GM19239 (cell line): ENCODE measurements at regions not wholly inside any gene's neighbourhood (a gene's known extent, or its start where the extent isn't known, plus 50 kb on each side); places are given as distances from the start of the nearest gene placed in this dataset.

Source experiments
- DNase-seq: peaks from one replicate; pipeline ENCODE4 v3.0.0; 2011; ENCODE audit warnings: low spot score; ENCODE audit not compliant: insufficient read length
- FAIRE-seq: peaks from 2 replicates; lab custom pipeline; 2011; peaks lifted over from hg19 to GRCh38; lab: Jason Lieb, UNC

GRCh38 chr2:220072669-220073220 is 445.3 kb downstream of the SLC4A3 start:
- no peak for FAIRE-seq
- no peak for DNase-seq

DNA sequence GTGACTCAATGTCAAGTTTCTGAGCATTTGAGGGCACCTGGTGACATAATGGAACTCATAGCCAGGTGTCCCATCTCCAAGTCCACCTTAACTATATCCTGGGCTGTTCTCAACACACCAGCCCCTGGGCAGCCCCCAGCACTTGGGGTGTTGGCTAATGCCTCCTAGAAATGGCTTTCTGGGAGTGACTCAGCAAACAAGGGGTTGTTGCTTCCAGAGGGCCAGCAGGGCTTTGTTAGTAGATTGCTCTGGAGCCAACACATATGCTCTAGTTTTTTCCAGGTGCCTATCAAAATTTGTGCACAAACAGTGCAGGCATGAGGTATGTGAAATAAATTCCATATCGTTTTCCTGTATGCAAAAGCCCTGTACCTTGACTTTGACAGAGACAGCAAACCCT is 448.4 kb downstream of the SLC4A3 start:
- FAIRE-seq (no peak), DNase-seq (no peak)

GRCh38 chr2:220076734-220077133 is 449.3 kb downstream of the SLC4A3 start:
- no peak for FAIRE-seq
- DNase-seq = no peak

DNA sequence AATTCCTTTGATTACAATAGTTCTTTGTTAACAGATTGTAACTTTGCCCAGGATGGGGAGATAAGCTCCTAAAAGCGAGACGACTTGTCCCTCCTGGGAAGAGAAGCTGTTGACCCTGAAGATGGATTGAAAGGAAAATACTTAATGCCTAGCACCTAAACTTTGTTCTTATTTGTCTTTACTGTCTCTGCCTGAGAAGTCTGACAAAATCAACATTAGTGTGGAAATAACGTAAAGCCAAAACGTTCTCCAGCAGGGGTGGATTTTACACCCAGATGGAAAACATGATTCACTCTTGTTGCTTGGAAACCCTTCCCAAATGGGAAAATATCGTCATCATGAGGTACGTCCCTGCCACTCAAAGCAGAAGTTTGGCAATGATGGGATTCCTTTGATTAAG is 450.1 kb downstream of the SLC4A3 start:
- no peak for DNase-seq
- FAIRE-seq = no peak

DNA sequence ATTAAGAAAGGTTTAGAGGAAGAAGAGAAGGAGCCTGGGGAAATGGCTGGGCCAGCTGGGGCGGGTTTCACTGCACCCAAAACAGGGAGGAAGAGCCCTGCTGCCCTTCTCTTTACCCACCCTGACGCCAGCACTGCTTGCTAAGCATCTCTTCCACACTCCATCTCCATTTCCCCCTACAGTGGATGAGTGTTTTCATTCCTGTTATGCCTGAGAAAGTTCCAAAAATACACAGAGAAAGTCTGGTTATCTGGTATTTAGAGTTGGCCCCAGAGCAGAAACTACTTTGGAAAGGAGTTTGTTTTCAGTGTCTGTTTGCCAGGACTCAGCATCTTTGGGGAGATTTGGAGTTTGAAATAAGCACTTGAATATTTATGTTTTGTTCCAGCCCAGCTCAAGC is 451.0 kb downstream of the SLC4A3 start:
- no peak for FAIRE-seq
- DNase-seq = no peak

DNA sequence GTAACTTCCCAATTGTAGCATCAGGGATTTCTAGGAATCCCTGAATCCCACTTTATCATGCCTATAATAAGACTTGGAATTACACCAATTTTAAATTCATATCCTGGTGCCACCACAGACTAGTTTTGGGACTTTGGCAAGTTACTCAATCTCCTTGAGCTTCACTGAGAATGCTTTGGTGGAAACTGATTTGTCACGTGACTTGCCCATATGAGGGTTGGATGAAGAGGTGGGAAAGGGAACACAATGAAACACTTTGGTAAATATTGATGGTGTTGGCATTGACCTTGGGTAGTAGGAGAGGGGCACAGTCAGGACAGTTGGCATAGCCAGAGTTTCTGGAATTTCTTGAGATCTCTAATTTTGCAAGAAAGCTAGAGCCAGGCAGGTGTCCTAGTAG is 452.2 kb downstream of the SLC4A3 start:
- FAIRE-seq (no peak), DNase-seq (no peak)

DNA sequence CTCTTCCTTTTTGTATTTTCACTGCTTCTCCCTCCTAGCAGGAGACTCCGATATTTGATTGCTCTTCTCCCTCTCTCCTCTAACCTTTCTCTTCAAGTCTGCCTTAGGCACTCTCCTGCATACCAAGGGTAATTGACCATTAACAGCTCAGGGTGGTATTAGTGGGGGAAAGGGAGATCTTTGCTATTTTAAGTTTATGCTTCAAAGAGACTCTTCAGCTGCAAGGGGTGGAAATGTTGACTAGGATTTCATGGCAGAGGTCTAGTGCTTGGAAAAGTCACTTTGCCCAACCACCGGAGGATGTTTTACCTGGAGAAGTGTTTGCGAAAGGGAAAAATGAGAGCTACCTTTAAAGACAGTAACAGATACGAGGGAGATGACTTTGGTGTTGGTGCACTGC is 453.7 kb downstream of the SLC4A3 start:
- DNase-seq (no peak), FAIRE-seq (no peak)

DNA sequence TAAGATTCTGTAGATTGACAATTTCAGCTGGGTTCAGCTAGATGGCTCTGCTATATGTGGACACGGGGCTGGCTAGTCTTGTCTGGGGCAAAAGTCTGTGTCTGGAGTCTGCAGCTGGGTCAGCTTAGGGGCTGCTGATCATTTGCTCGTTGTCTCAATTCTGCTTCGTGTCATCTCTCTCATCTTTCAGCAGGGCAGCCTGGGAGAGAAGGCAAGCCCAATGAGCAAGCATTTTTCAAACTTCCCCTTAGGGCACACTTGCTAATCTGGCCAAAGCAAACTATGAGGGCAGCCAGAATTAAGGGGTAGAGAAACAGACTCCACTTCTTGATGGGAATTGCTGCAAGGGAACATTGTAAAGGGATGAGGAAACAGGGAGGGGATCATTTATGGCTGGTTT is 462.6 kb downstream of the SLC4A3 start:
- DNase-seq = no peak

DNA sequence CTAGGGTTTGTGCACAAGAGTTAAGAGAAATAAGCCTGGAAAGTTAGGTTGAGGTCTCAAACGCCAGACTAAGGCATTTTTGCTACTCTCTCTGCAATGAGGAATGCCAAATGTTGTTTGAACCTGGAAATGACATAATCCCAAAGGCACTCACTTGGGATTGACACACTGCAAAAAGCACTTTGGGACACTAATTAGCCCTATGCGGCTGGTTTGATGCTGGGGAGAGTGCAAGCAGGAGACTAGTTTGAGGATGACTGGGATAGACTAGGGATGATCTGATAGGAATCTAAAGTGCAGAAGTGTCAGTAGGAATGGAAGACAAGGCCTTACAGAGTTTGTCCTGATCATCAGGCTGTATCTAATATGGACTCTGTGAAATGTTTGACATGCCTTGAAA is 469.0 kb downstream of the SLC4A3 start:
- no peak for DNase-seq
- FAIRE-seq = no peak

More for the DNA sequence above, 462.6 kb downstream of the SLC4A3 start:
- no peak for FAIRE-seq

- FAIRE-seq = no peak
- DNase-seq = no peak
These were observed 474.6 kb downstream of the SLC4A3 start for GRCh38 chr2:220101980-220102379.

- DNase-seq (no peak), FAIRE-seq (no peak)
These were observed 476.2 kb downstream of the SLC4A3 start for GRCh38 chr2:220103596-220103995.

- no peak for DNase-seq
These were observed 477.5 kb downstream of the SLC4A3 start for GRCh38 chr2:220104871-220105351.

GRCh38 chr2:220106065-220106464 is 478.6 kb downstream of the SLC4A3 start:
- DNase-seq (no peak), FAIRE-seq (no peak)

More at GRCh38 chr2:220104871-220105351, 477.5 kb downstream of the SLC4A3 start:
- FAIRE-seq = no peak

DNA sequence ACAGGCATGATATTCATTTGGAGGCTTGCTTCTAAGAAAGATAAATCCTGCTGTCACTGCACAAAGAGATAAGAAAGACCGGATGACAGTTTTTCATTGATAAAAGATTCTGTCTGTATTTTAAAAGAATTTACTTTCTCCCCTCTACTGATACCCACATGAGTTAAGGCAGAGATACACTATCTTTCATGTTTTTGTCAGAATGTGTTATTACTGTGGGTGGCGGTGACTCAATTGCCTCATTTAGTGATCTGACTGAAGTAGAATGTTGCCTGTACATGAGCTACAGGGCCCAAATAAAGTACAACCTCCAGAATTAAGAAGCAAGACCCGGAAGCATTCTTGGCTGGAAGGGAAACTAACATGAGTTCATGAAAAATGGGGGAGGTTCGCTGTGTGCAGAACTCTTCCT is 480.0 kb downstream of the SLC4A3 start:
- FAIRE-seq = no peak
- no peak for DNase-seq

DNA sequence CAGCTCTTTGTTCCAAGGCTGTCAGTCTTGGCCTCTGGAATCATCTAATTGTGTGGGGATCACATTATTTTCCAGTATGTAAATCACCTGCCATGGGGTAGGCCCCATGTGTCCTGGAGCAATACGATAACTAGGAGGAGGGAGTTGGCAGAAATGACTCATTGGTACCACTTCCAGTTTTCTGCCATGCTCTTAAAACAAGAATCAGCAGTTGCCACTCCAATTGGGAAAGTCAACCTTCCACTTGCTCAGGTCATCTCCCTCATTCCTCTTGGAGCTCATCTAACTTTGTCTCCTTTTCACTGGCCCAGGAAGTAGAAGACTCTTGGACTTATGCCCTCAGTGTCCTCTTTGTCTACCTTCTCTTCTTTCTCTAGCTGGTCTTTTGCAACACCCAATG is 487.0 kb downstream of the SLC4A3 start:
- no peak for FAIRE-seq
- no peak for DNase-seq

GRCh38 chr2:220117025-220117424 is 489.6 kb downstream of the SLC4A3 start:
- FAIRE-seq (no peak), DNase-seq (no peak)

- FAIRE-seq (no peak), DNase-seq (no peak)
These were observed 492.6 kb downstream of the SLC4A3 start for GRCh38 chr2:220120041-220120440.

DNA sequence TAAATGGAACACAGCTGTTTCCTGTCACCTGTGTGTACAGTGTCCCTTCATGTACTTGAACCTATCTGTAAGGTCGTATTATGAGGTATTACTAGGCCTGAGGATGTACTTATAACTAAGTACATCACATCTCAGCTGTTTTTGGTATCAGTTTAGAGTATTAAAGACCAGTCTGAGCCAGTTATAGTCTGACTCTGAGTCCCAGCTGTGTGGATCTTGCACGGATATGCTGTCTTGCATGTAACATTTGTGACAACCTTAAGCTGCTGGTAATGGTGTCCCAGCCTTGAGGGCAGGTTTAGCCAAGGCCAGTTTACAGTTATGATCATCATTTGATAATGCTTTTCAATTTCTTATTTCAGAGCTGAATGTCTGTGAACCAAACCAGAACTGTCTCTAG is 496.3 kb downstream of the SLC4A3 start:
- FAIRE-seq (no peak), DNase-seq (no peak)

GRCh38 chr2:220125551-220125950 is 498.1 kb downstream of the SLC4A3 start:
- DNase-seq = no peak

GRCh38 chr2:220127311-220127710 is 499.9 kb downstream of the SLC4A3 start:
- DNase-seq = no peak
- FAIRE-seq = no peak

More at GRCh38 chr2:220125551-220125950, 498.1 kb downstream of the SLC4A3 start:
- FAIRE-seq = no peak

DNA sequence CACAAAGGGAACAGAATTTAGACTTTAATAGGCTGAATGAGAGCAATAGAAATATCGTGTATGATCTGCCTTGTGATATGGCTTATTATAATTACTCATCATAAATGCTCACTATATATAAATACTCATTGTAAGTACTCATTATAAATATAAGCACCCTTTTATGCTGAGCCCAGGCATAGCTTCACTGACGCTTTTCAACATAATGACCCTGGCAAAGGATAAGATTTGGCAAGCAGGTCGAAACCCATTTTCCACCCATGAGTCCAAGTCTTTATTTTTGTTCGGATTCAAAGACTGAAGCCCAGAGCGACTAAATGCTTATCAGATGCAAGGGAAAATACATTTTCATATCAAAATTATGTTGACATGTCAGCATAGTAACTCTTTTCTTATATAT is 500.4 kb downstream of the SLC4A3 start:
- FAIRE-seq = no peak

GRCh38 chr2:220129391-220129790 is 502.0 kb downstream of the SLC4A3 start:
- DNase-seq (no peak), FAIRE-seq (no peak)

More for the DNA sequence above, 500.4 kb downstream of the SLC4A3 start:
- DNase-seq = no peak
